ENCODE measurements at regions not wholly inside any gene's neighbourhood (a gene's known extent, or its start where the extent isn't known, plus 50 kb on each side); places are given as distances from the start of the nearest gene placed in this dataset.

GRCh38 chr13:44049081-44049945 is 169.6 kb downstream of the LACC1 start:
- no peak for DNase-seq (ENCODE audit: low spot score)
- H3K27ac ChIP-seq = no peak overlapping the region
- no peak for TF ChIP-seq CTCF (IDR thresholded peaks at IDR 0.05)
- no peak overlapping the region for H3K4me3 ChIP-seq

GRCh38 chr13:44050450-44051063 is 170.9 kb downstream of the LACC1 start:
- no peak for DNase-seq (ENCODE audit: low spot score)
- Histone ChIP-seq H3K4me3 (no peak overlapping the region), H3K27ac (no peak overlapping the region)
- TF ChIP-seq CTCF (IDR thresholded peaks at IDR 0.05) = peak; percentile 56

- H3K27ac ChIP-seq = peak overlapping the region in 1 of 2 donors; percentile 18
- no peak overlapping the region for H3K4me3 ChIP-seq
- no peak for TF ChIP-seq CTCF (IDR thresholded peaks at IDR 0.05)
- no peak for DNase-seq (ENCODE audit: low spot score)
Observed at GRCh38 chr13:44051405-44051804, 171.7 kb downstream of the LACC1 start.

- no peak for DNase-seq (ENCODE audit: low spot score)
- H3K4me3 ChIP-seq = peak overlapping the region; percentile 47
- H3K27ac ChIP-seq = peak overlapping the region; percentile 4 to 82
- no peak for TF ChIP-seq CTCF (IDR thresholded peaks at IDR 0.05)
Observed at GRCh38 chr13:44051918-44052675, 172.4 kb downstream of the LACC1 start.

GRCh38 chr13:44052780-44053184 is 173.1 kb downstream of the LACC1 start:
- no peak for TF ChIP-seq CTCF (IDR thresholded peaks at IDR 0.05)
- Histone ChIP-seq H3K4me3 (peak overlapping the region; percentile 47), H3K27ac (peak overlapping the region; percentile 4 to 82)
- DNase-seq (ENCODE audit: low spot score) = peak; percentile 83

GRCh38 chr13:44053208-44053607 is 173.5 kb downstream of the LACC1 start:
- Histone ChIP-seq H3K27ac (peak overlapping the region; percentile 4 to 82), H3K4me3 (peak overlapping the region; percentile 47)
- TF ChIP-seq CTCF (IDR thresholded peaks at IDR 0.05) = no peak
- no peak for DNase-seq (ENCODE audit: low spot score)
